ENCODE measurements at regions not wholly inside any gene's neighbourhood (a gene's known extent, or its start where the extent isn't known, plus 50 kb on each side); places are given as distances from the start of the nearest gene placed in this dataset.

- TF ChIP-seq CTCF (conservative IDR thresholded peaks at IDR 0.05; ENCODE audit: low read length): no peak
- no peak for TF ChIP-seq EZH2phosphoT487 (IDR thresholded peaks at IDR 0.05; ENCODE audit: borderline replicate concordance)
These were observed 800.5 kb downstream of the BRINP1 start for GRCh38 chr9:118568704-118569103.
